BJ (cell line): ENCODE measurements at regions not wholly inside any gene's neighbourhood (a gene's known extent, or its start where the extent isn't known, plus 50 kb on each side); places are given as distances from the start of the nearest gene placed in this dataset.

ENCODE experiments used
- CTCF ChIA-PET: fragments of 350-600 bp; formaldehyde crosslinking; extraction: SDS; loops from one replicate; lab custom pipeline; 2021; ENCODE audit warnings: antibody characterized with exemption, inconsistent platforms; lab: Yijun Ruan, JAX
- POLR2A ChIA-PET: fragments of 300-600 bp; sonication (Branson Sonifier 250); formaldehyde crosslinking; extraction: SDS; loops from one replicate; lab custom pipeline; 2021; ENCODE audit warnings: antibody characterized with exemption; lab: Charles Lee
- DNase-seq: peaks from one replicate; pipeline ENCODE4 v3.0.0-alpha.2; 2011; ENCODE audit warnings: low read depth
- H3K27me3 ChIP-seq: 2 replicates; pipeline ENCODE4 v1.6.0; 2011; ENCODE audit warnings: low read length; ENCODE audit not compliant: control insufficient read depth, insufficient read depth
- H3K36me3 ChIP-seq: 2 replicates; pipeline ENCODE4 v1.5.1; 2011; ENCODE audit warnings: low read length; ENCODE audit not compliant: control insufficient read depth, insufficient read depth
- H3K4me3 ChIP-seq: 2 replicates; pipeline ENCODE4 v1.5.1; 2011; ENCODE audit warnings: low read depth, mild to moderate bottlenecking, control low read depth, low read length
- CTCF ChIP-seq: IDR thresholded peaks from 2 replicates; pipeline ENCODE4 v1.5.1; 2011; ENCODE audit warnings: low read depth, mild to moderate bottlenecking, control low read depth, inconsistent platforms, low read length, moderate library complexity; ENCODE audit not compliant: insufficient read depth

- CTCF ChIA-PET: no interaction called here
- TF ChIP-seq CTCF: no peak
- no peaks in the 10 kb centered on the region for H3K36me3 ChIP-seq
- H3K27me3 ChIP-seq: no peaks in the 10 kb centered on the region
- POLR2A ChIA-PET: no interaction called here
- no peak overlapping the region for H3K4me3 ChIP-seq
- DNase-seq: no peak
Measured at GRCh38 chr10:37619336-37619735, 238.1 kb downstream of the ZNF248 start.

GRCh38 chr10:37588299-37588698 lies 269.1 kb downstream of the ZNF248 start:
- TF ChIP-seq CTCF: no peak
- Histone ChIP-seq H3K27me3 (no peaks in the 10 kb centered on the region), H3K4me3 (no peak overlapping the region), H3K36me3 (no peaks in the 10 kb centered on the region)
- no peak for DNase-seq
- ChIA-PET CTCF (no interaction called here), POLR2A (no interaction called here)

- Histone ChIP-seq H3K36me3 (no peaks in the 10 kb centered on the region), H3K27me3 (no peaks in the 10 kb centered on the region), H3K4me3 (no peak overlapping the region)
- TF ChIP-seq CTCF: no peak
- POLR2A ChIA-PET: no interaction called here
- no peak for DNase-seq
- CTCF ChIA-PET: no interaction called here
Measured at GRCh38 chr10:37584643-37585042, 272.8 kb downstream of the ZNF248 start.

- H3K27me3 ChIP-seq: no peaks in the 10 kb centered on the region
- H3K36me3 ChIP-seq: no peaks in the 10 kb centered on the region
- no peak for DNase-seq
- no peak overlapping the region for H3K4me3 ChIP-seq
- ChIA-PET POLR2A (no interaction called here), CTCF (no interaction called here)
- no peak for TF ChIP-seq CTCF
Measured at GRCh38 chr10:37582237-37582636, 275.2 kb downstream of the ZNF248 start.

GRCh38 chr10:37576154-37576553 lies 281.3 kb downstream of the ZNF248 start:
- DNase-seq: no peak
- no peaks in the 10 kb centered on the region for H3K27me3 ChIP-seq
- H3K4me3 ChIP-seq: no peak overlapping the region
- no peaks in the 10 kb centered on the region for H3K36me3 ChIP-seq
- ChIA-PET CTCF (no interaction called here), POLR2A (no interaction called here)
- no peak for TF ChIP-seq CTCF
